ENCODE measurements at regions not wholly inside any gene's neighbourhood (a gene's known extent, or its start where the extent isn't known, plus 50 kb on each side); places are given as distances from the start of the nearest gene placed in this dataset.
"Not testable (repeated sequence)": the region's sequence is repeated elsewhere in the genome, so short reads cannot be mapped to it uniquely, and the experiment has no call there.

DNA sequence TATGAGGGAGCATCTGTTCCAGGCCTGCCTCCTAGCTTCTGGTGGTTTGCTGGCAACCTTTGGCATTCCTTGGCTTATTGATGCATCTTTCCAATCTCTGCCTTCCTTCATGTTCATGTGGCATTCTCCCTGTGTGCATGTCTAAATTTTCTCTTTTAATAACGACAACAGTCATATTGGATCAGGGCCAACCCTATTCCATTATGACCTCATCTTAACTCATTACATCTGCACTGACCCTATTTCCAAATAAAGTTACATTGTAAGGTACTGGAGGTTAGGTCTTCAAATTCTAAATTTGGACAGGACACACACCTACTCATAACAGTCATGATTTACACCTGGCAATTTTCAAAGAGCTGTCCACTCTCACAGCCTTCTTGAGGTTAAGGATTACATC, 117.2 kb upstream of the FGGY start:
- no peak for DNase-seq (ENCODE audit: low read depth)

DNA sequence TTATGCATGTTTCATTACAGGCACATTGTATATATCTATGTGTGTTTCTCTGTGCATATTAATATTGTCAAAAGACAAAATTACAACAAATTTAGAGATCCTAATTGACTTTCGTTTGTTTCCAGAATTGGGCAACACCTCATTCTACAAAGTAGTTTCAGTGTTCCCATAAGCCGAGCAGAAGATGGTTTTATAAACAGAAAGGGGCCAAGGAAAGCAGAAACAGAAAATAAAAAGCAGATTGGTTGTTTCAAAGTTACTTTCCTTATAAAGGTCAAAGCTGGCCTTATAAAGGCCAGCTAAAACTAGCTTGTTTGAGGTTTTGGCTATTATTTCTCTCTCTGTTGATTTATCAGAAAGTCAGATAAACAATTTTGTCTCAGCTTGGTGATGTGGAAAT, 116.2 kb upstream of the FGGY start:
- DNase-seq (ENCODE audit: low read depth) = no peak

DNA sequence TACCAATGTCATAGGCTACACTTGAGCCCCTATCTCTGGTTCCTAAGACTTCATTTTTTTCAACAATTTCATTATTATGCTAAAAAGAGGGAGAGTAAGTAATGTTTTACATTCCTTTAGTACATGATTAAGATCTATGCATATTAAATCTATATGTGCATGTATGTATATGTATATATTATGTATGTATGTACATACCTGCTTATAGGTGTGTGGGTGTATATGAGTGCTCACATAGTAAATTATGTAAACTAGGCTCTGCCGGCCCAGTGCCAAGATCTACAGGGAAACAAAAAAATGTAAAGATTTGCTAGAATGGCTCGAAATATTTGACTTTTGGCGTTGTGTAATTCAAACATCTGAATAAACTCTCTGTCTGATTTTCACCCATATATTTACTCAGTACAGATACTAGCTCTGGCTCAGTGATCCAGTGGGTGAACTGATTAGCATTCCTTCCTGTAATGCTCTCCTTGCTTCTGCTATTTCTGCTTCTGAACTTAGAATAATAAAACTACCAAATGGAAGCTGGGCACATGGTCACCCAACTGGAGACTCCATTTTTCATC, 113.1 kb upstream of the FGGY start:
- no peak for DNase-seq (ENCODE audit: low read depth)

DNA sequence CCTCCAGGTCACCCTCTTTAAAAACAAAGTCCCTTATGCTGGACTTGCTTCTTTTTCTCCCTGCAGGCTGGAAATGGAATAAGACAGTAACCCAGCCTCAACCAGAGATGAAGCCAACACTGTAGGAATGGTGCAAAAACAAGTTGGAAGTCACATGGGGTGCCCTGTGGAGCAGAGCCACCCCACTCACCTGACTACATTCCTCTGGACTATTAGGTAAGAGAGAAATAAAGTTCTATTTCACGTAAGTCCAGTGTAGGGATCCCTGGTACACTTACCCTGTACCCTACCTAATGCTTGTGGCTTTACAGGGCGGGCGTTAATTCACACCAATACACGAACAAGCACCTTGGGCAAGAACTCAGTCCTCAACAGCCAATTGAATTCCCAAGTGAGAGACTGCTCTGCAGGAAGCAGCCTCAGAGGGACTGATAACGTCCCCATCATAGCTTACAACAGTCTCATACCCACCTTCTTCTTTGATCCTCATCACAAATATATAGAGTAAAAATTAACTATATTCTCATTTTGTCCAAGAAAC, 112.5 kb upstream of the FGGY start:
- DNase-seq (ENCODE audit: low read depth) = no peak

DNA sequence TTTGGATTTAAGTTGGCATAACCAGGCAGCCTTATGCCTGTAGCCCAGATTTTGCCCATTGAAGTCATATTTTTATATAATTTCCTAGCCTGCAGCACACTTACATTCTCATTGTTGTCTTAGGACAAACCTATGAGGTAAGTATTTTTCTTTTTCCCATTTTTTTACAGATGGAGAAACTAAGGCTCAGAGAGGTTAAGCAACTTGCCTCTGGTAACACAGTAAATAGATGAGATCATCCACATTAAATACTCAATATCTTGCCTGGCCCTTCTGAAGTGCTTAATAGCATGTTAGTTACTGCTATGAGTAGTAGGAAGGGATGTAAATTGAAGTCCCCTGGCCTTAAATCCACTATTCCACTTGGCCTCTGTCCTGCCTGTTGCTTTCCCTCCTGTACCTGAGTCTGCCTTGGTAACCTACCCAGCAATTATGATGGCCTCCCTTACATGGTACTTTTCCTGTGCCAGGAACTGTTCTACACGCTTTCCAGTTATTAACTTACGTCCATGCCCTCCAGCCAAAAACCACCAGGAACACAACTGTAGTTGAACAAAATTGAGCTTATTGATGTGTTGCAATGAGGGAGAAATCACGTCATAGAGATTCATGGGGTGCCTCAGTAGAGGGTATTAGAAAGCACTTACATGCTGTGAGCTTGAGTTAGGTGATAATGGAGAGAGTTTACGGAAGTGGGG, 111.6 kb upstream of the FGGY start:
- no peak for DNase-seq (ENCODE audit: low read depth)

DNA sequence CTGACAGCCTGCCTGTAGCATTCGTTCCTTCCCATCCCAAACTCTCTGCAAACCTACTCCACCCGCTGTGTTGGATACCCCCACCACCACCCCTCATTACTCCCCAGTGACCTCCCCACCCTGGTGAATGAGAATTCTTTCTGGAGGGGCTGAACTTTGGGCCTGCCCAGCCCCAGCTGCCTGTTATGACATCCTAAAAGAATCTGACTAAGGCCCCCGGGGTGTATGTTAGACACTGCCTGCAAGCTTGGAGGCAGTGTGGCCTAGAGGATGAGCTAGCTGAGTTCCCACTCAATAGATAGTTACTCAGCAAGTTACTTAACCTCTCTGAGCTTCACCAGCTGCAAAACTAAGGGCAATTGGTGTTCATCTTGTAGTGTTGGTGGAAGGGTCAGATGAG, 110.2 kb upstream of the FGGY start:
- DNase-seq (ENCODE audit: low read depth) = no peak

DNA sequence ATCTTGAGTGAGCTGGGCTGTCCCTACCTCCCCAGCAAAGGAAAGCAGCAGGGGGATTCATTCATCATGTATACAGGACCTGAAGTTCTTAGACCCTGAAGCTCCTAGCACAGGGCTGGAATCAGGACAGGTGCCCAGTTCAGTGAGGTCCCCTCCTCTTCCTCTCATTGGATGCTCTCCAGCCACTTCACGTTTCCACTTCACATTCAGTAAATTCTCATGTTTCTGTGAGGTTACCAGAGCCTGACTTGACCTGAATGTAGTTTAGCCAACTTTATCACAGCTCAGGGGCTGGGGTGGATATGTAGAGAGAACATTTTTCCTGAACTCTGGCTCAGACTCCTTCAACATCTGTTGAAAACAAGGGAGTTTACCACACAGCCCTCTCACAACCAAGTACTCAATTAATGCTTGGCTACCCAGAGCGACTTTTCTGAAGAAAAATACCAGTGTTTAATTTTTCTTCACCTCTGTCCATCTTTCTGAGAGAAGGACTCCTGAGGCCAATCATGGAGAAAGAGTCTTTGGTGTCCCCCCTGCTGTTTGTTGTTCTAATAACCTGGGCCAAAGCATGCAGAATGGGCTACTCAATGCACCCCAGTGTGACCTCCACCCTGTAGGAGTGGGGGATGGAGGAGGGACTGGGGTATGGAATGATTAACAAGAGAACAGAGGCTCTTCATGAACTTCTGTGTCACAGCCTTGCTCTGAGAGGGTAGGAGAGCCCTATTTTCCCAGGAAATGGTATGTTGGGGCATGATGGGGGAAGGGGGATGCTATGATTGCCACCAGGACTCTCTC, 108.3 kb upstream of the FGGY start:
- no peak for DNase-seq (ENCODE audit: low read depth)

DNA sequence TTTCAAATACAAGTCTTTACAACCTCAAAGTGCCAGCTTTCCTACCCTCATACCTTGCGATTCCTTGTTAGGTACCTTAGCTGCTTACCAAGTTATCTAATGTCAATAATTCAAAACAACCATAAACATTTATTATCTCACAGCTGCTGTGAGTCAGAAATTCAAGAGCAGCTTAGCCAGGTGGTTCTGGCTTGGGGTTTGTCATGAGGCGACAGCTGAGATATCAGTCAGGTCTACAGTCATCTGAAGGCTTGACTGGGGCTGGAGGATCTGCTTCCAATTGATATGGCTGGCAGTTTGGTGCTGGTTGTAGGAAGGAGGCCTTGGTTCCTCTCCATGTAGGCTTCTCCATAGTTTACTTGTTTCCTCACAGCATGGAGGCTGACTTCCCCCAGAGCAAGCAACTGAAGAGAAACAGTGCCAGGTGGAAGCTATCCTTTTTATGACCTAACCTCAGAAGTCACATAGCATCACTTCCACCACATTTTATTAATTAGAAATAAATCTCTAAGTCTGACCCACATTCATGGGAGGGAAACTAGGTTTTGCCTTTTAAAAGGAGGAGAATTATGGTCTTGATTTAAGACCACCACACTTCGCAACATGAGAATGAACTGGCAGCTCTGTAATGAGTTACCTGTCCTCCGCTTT, 103.3 kb upstream of the FGGY start:
- no peak for DNase-seq (ENCODE audit: low read depth)

DNA sequence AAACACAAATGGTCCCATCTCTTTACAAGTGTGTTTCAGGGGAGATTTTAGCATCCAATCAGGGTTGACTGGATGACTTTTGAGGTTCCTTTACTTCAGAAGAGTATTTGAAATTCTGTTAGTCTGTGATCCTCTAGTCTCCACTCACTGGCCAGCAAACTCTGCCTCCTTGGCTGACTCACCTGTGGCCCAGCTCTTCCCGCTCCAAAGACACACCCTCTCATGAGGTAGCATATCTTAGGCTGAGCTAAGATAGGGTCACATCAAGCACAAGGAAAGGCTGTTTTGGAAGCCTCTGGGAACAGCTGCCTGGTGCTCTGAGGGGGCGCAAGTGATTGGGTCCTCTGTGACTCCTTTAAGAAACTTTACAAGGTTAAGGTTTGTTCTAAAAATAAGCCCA, 102.3 kb upstream of the FGGY start:
- DNase-seq (ENCODE audit: low read depth) = no peak

DNA sequence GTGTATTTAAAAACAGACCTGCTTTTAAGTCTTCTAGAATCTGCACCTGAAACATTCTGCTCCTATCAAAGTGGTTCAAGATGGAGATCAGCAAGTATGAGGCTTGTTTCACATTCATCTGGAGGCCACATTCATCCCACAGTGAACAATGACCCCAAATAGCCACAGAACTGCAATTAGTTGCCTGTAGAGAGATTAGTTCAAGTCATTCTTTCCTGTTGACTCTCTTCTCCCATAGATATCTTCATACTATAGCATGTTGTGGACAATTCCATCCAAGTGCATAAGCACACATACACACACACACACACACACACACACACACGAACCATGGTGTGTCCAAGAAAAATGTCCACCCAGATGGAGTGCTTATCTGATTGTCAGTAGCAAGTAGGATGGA, 101.7 kb upstream of the FGGY start:
- DNase-seq (ENCODE audit: low read depth) = no peak

DNA sequence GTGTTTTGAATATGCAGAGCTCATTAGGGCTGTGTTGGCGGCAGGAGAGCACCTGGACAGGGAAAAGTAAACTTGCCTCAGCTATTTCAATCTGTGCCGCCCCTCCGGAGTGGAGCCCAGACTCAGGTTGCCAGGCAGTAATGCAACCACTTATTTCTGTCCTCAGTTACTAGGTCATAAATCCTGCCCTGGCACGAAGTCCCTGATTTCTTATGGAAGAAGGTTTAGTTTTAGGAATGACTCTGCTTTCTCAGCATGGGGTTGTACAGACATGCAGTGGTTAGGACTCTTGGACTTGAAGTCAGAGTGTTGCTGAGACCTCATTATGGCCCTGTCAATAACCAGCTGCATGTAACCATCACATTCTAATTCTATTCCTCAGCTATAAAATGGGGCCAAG, 98.3 kb upstream of the FGGY start:
- no peak for DNase-seq (ENCODE audit: low read depth)

DNA sequence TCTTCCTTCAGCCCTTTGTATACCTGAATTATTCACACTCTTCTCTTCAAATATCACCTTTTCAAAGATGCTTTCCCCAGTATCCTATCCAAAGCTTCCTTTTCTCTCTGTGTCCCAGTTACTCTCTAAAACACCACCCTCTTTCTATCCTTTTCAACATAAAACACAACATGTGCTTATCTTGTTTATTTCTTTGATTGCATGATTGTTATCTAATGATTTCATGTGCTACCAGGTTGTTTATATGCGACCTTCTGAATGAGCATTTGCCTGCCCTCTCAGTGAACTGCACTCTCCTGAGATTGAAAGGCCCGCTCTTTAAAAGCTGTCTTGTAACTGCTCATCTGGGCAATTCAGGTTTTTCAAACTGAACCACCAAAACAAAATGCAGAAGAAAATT, 97.7 kb upstream of the FGGY start:
- DNase-seq (ENCODE audit: low read depth) = no peak

DNA sequence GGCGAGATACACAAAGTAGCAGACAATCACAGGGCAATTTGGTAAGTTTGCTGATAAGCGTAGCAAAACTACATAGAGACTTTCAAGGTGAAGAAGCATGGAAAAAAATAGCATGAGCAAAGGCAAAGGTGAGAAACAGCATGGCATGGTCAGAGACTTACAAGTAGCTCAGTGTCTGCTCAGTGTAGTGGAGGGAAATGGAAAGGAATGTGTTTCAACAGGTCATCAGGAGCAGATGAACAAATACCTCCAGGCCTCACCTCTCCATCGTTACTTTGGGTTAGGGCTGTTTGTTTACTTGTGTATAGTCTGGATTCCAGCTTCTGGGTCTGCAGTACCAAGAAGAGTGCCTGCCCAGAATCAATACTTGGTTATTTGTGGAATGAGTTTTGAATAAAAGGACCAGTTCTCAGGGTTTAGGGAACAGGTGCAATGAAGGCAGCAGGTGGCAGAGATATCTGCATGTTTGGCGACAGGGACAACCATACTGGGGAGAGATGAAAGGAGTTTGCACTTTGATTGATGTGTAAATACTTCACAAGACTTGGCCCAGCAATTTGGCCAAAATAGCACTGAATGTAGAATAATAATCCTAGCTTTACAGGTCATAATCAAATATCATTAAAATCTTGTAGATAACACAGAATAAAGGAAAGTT, 97.0 kb upstream of the FGGY start:
- no peak for DNase-seq (ENCODE audit: low read depth)

DNA sequence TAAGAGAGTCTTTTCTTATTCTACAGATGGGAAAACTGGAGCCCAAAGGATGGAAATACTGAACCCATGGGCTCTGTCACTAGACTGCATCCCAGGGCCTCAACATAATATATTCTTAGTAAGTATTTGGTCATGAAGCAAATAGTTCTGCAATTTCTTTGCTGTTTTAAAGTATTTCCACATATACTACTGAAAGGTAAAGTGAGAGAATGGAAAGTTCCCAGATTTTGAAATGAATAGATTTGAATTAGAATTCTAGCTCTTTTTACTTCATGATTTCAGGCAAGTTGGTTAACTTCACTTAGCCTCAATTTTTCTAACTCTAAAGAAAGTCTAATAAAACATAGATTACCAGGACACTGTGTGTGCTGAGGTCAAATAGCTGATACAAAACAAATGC, 95.6 kb upstream of the FGGY start:
- DNase-seq (ENCODE audit: low read depth) = no peak

DNA sequence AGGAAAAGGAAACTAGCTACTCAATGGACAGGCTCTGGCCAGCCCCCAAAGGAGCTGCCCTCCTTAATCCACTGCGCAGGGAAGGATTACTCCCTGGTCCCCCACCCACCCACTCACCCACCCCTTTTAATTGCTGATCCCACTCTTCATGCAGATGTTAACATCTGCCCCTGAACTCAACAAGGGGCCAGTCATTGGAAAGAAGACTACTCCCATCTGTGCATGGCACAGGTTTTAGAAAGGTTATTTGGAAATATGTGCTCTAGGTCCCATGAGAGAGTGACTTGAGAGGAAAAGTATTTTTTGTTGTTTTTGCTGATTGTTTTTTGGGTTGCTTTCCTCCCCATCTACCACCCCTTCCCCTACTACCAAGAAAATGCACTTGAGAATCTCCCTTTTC, 94.4 kb upstream of the FGGY start:
- DNase-seq (ENCODE audit: low read depth) = no peak

DNA sequence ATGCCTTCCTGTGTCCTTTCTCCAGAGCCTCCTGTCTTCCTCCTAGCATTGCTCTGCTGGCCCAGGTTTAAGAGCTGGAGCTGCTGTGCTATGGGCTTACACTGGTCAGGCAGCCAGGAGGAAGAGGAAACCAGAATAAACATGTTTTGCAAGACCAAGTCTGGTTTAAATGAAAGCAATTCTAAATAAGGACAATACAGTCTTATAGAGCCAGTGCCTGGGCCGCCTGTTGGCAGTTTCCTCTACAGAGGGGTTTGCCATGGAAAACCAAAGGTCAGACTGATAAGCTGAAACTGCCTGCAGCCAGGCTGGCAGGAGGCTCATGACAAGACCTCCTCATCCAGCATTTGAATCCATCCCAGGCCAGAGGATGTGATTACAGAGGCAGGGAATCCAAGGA, 92.9 kb upstream of the FGGY start:
- no peak for DNase-seq (ENCODE audit: low read depth)

DNA sequence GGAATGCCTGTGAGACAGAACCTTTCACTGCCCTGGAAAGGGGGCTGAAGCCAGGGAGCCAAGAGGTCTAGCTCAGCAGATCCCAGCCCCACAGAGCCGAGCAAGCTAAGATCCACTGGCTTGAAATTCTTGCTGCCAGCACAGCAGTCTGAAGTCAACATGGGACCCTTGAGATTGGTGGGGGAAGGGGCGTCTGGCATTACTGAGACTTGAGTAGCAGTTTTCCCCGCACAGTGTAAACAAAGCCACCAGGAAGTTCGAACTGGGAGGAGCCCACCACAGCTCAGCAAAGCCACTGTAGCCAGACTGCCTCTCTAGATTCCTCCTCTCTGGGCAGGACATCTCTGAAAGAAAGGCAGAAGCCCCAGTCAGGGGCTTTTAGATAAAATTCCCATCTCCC, 90.3 kb upstream of the FGGY start:
- not testable (repeated sequence) for DNase-seq (ENCODE audit: low read depth)

DNA sequence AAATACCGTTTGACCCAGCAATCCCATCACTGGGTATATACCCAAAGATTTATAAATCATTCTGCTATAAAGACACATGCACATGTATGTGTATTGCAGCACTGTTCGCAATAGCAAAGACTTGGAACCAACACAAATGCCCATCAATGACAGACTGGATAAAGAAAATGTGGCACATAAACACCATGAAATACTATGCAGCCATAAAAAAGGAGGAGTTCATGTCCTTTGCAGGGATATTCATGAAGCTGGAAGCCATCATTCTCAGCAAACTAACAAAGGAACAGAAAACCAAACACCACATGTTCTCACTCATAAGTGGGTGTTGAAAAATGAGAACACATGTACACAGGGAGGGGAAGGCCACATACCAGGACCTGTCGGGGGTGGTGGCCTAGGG, 86.5 kb upstream of the FGGY start:
- not testable (repeated sequence) for DNase-seq (ENCODE audit: low read depth)

DNA sequence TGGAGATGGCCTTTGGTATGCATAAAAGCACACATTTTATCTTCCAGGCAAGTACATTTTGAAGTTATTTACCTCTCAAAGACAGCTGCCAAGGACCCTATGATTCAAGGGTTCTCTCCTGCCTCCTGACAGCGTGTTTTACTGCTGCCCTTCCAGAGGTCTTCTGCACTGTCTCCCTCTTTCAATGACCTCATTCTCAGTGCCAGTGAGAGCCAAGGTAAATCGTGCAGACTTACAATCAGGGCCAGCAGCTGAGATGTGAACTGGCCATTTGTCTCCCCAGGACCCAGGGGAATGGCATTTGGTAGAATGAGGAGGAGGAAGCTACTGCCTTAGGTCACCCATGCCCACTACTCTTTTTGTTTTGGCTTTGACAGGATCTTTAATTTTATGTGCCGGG, 84.2 kb upstream of the FGGY start:
- no peak for DNase-seq (ENCODE audit: low read depth)

DNA sequence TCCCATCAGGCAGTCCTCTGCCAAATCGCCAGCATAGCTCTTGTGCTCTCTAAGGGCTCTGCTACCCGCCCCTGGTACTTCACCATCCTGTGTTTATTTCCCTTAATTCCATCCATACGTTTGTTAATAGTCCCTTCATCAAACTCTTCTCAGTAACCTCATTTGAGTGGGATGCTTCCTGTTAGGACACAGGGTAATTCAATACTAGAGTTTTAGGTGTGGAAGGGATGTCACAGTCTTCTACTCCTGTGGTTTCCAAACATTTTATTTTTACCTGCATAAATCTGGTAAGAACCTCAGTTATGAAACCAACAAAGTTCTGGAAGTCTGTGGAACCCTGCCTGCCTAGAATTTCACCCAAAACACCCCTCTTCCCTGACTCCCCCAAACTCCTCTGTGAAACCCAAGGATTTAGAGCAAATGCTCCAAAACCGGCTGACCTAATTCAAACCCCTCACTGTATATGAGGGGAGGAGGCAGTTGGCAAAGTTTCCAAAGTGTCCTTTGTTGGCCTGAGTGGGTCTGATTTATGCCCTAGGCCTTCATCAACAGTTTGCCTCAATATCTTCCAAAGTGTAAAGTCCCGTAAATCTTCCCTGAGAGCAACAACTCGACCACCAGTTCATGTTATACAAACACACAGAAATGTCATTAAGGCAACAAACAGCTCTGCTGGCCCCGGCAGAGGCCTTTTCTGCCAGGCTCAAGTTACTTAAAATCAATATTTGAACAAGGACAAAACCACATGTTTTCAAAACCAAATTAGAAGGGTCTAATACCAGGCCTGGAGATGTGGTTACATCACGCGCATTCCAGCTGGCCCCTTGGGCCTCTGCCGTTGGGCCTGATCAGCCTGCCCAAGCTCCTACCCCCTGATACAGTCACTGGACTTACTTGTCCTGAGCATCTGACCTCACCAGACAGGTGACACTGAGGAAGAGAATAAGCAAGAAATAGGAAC, 82.4 kb upstream of the FGGY start:
- no peak for DNase-seq (ENCODE audit: low read depth)

DNA sequence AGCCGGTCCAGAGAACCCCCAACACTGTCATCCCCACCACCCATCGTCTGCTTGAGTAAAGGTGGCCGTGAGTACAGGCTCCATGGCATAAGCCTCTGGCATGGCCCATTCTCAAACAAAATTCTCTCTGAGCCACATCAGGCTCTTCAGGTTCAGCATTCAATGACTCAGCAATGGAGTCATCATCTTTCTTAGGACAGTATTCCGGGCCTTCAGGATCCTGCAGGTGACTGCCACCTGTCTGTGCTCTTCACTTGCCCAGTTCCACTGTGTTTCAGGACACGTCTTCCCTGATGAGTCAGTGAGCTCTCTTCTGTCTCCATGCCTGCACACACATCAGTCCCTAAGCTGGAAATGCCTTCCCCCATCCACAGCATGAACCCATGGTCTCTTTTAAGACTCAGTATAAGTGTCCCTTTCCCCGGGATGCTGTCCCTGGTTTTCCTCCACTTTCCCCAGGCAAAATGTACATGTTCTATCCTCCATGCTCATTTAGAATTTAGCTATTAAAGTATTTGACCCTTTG, 81.1 kb upstream of the FGGY start:
- no peak for DNase-seq (ENCODE audit: low read depth)

Data from stimulated activated CD8-positive, alpha-beta memory T cell treated with anti-CD3 and anti-CD28 coated beads, Interleukin-7, amount 100 ng/mL, for 24 hours (primary cell).